ENCODE measurements at regions not wholly inside any gene's neighbourhood (a gene's known extent, or its start where the extent isn't known, plus 50 kb on each side); places are given as distances from the start of the nearest gene placed in this dataset.

GRCh38 chr13:99104396-99104795 is 96.3 kb upstream of the UBAC2 start:
- TF ChIP-seq CTCF (IDR thresholded peaks at IDR 0.05; ENCODE audit: low read depth, low read length, poor library complexity, severe bottlenecking): no peak
- no peak for TF ChIP-seq EZH2phosphoT487 (IDR thresholded peaks at IDR 0.05; ENCODE audit: borderline replicate concordance, low read length)
